IMR-90 (cell line): ENCODE measurements at regions not wholly inside any gene's neighbourhood (a gene's known extent, or its start where the extent isn't known, plus 50 kb on each side); places are given as distances from the start of the nearest gene placed in this dataset.

ENCODE experiments used
- ATAC-seq: fragments of 200-7000 bp; cut with Tn5 transposase; 2 replicates; pipeline ENCODE4 v1.9.1; 2020; ENCODE audit warnings: low read depth, mild to moderate bottlenecking, moderate library complexity
- BruUV-seq: library from RNA; stranded (reverse); fragments of 400-500 nt; replicated peaks from 2 replicates; lab custom pipeline; 2021; lab: Mats Ljungman, UMichigan
- CTCF ChIA-PET: fragments of 300-600 bp; formaldehyde crosslinking; extraction: SDS; loops from one replicate; lab custom pipeline; 2021; ENCODE audit warnings: antibody characterized with exemption; lab: Yijun Ruan, JAX
- POLR2A ChIA-PET: fragments of 300-600 bp; sonication (Branson Sonifier 250); formaldehyde crosslinking; loops from one replicate; lab custom pipeline; 2022; ENCODE audit warnings: antibody characterized with exemption; ENCODE audit not compliant: unreplicated experiment; lab: Charles Lee
- DNase-seq: peaks from one replicate; pipeline ENCODE4 v3.0.0; 2013
- H2AFZ ChIP-seq: replicated peaks from 2 replicates; pipeline ENCODE3; 2013; ENCODE audit warnings: low read length, mild to moderate bottlenecking; ENCODE audit not compliant: poor library complexity
- H2AK5ac ChIP-seq: 2 replicates; pipeline ENCODE4 v1.6.1; 2013; ENCODE audit warnings: low read depth, low read length, inconsistent platforms
- H2AK9ac ChIP-seq: replicated peaks from 2 replicates; pipeline ENCODE3; 2013; ENCODE audit warnings: mild to moderate bottlenecking, low read depth, low read length, moderate library complexity; ENCODE audit not compliant: poor library complexity
- H2BK120ac ChIP-seq: 2 replicates; pipeline ENCODE4 v1.6.1; 2013; ENCODE audit warnings: low read depth, low read length, inconsistent platforms
- H2BK15ac ChIP-seq: 3 replicates; pipeline ENCODE4 v1.6.1; 2013; ENCODE audit warnings: low read depth, low read length, inconsistent platforms
- H2BK20ac ChIP-seq: 2 replicates; pipeline ENCODE4 v1.6.1; 2013; ENCODE audit warnings: low read depth, mild to moderate bottlenecking, inconsistent platforms, low read length, moderate library complexity
- H2BK5ac ChIP-seq: 2 replicates; pipeline ENCODE4 v1.6.1; 2013; ENCODE audit warnings: mild to moderate bottlenecking, low read depth, low read length, inconsistent platforms; ENCODE audit not compliant: poor library complexity, severe bottlenecking
- H3K14ac ChIP-seq: replicated peaks from 2 replicates; pipeline ENCODE4 v1.6.1; 2013; ENCODE audit warnings: low read depth, low read length, inconsistent platforms
- H3K18ac ChIP-seq: 2 replicates; pipeline ENCODE4 v1.6.1; 2013; ENCODE audit warnings: low read depth, low read length, control low read depth
- H3K23ac ChIP-seq: 2 replicates; pipeline ENCODE4 v1.6.1; 2013; ENCODE audit warnings: low read depth, low read length, inconsistent platforms
- H3K27ac ChIP-seq: 2 replicates; pipeline ENCODE4 v1.5.1; 2013; ENCODE audit warnings: mild to moderate bottlenecking, control low read depth, low read length; ENCODE audit not compliant: insufficient read depth
- H3K27me3 ChIP-seq: 2 replicates; pipeline ENCODE4 v1.6.1; 2013; ENCODE audit warnings: low read length; ENCODE audit not compliant: control insufficient read depth, insufficient read depth
- H3K36me3 ChIP-seq: 2 replicates; pipeline ENCODE4 v1.6.1; 2013; ENCODE audit warnings: low read length, mixed read lengths; ENCODE audit not compliant: control insufficient read depth, insufficient read depth
- H3K4ac ChIP-seq: 2 replicates; pipeline ENCODE4 v1.6.1; 2013; ENCODE audit warnings: low read depth, low read length, inconsistent platforms
- H3K4me1 ChIP-seq: 2 replicates; pipeline ENCODE4 v1.6.1; 2013; ENCODE audit warnings: low read length, mixed read lengths; ENCODE audit not compliant: control insufficient read depth, insufficient read depth
- H3K4me2 ChIP-seq: 2 replicates; pipeline ENCODE4 v1.6.1; 2013; ENCODE audit warnings: low read depth, mild to moderate bottlenecking, control low read depth, low read length, moderate library complexity
- H3K4me3 ChIP-seq: 2 replicates; pipeline ENCODE4 v1.5.1; 2013; ENCODE audit warnings: low read depth, mild to moderate bottlenecking, control low read depth, low read length, moderate library complexity; ENCODE audit not compliant: insufficient read depth
- H3K56ac ChIP-seq: 2 replicates; pipeline ENCODE4 v1.6.1; 2013; ENCODE audit warnings: low read length, inconsistent platforms; ENCODE audit not compliant: insufficient read depth; ENCODE audit errors: extremely low read depth
- H3K79me1 ChIP-seq, 2 experiments: 2 replicates each; pipeline ENCODE4 v1.6.1; 2013; ENCODE audit warnings: low read length in 2 of 2, inconsistent platforms in 1 of 2, low read depth in 1 of 2
- H3K9ac ChIP-seq: 2 replicates; pipeline ENCODE4 v1.6.1; 2013; ENCODE audit warnings: low read depth, low read length, control low read depth
- H3K9me1 ChIP-seq: 2 replicates; pipeline ENCODE4 v1.6.1; 2013; ENCODE audit warnings: low read length, inconsistent platforms; ENCODE audit not compliant: insufficient read depth
- H3K9me3 ChIP-seq: 2 replicates; pipeline ENCODE4 v1.6.1; 2013; ENCODE audit warnings: low read length; ENCODE audit not compliant: control insufficient read depth, insufficient read depth
- H4K20me1 ChIP-seq: 2 replicates; pipeline ENCODE4 v1.6.1; 2013; ENCODE audit warnings: low read length, inconsistent platforms; ENCODE audit not compliant: insufficient read depth
- H4K5ac ChIP-seq: 2 replicates; pipeline ENCODE4 v1.6.1; 2013; ENCODE audit warnings: mild to moderate bottlenecking, low read depth, low read length, control low read depth
- H4K8ac ChIP-seq, 2 experiments: 2 replicates each; pipeline ENCODE4 v1.6.1; 2013; ENCODE audit warnings: low read depth in 2 of 2, low read length in 2 of 2, control low read depth in 1 of 2, inconsistent platforms in 1 of 2
- H4K91ac ChIP-seq: 2 replicates; pipeline ENCODE4 v1.6.1; 2013; ENCODE audit warnings: low read depth, low read length, inconsistent platforms; ENCODE audit not compliant: insufficient read depth
- POLR2A ChIP-seq: IDR thresholded peaks from 2 replicates; pipeline ENCODE4 v1.6.1; 2012; ENCODE audit warnings: mild to moderate bottlenecking, low read depth, low read length
- WGBS, 2 experiments: methylation state at CpG; one replicate each; pipeline versions ENCODE4 v1.1.5 to v1.1.7; 2013; ENCODE audit warnings: missing lambda C conversion rate in 2 of 2; ENCODE audit not compliant: insufficient read length in 1 of 2; ENCODE audit errors: extremely low coverage in 2 of 2; 5-methylcytosine and 5-hydroxymethylcytosine counted together
- dilution Hi-C: fragments of 300-500 bp; cut with HindIII; formaldehyde crosslinking; loops from one replicate; pipeline ENCODE4 v1.14.3; 2018; ENCODE audit warnings: low sequenced_read_pairs; ENCODE audit not compliant: unreplicated experiment
- in situ Hi-C: fragments of 300-500 bp; cut with MboI; formaldehyde crosslinking; loops from 3 replicates; pipeline ENCODE4 v1.14.3; 2019; ENCODE audit warnings: low sequenced_read_pairs, inconsistent platforms, mixed read lengths
- intact Hi-C: fragments of 100-400 bp; cut with micrococcal nuclease; formaldehyde crosslinking; loops from 2 replicates; pipeline ENCODE4 v1.10.0; 2022

- Histone ChIP-seq H3K4me1 (no peaks in the 10 kb centered on the region), H4K20me1 (no peaks in the 10 kb centered on the region), H3K79me1 (no peaks in the 10 kb centered on the region), H4K8ac (no peak overlapping the region), H3K4me3 (no peak overlapping the region), H2AFZ (no peak overlapping the region), H3K4me2 (no peak overlapping the region), H3K27me3 (peaks cover 36% of the 10 kb centered on the region), H2BK120ac (no peak overlapping the region), H4K5ac (no peak overlapping the region), H2BK20ac (no peak overlapping the region), H2BK15ac (no peak overlapping the region), H3K9me1 (no peaks in the 10 kb centered on the region), H2AK5ac (no peak overlapping the region), H3K9me3 (no peaks in the 10 kb centered on the region), H3K23ac (no peak overlapping the region), H3K36me3 (no peaks in the 10 kb centered on the region), H2AK9ac (no peak overlapping the region), H3K56ac (no peak overlapping the region), H3K9ac (no peak overlapping the region), H3K27ac (no peak overlapping the region), H4K91ac (no peak overlapping the region), H3K14ac (no peak overlapping the region), H2BK5ac (no peak overlapping the region), H3K4ac (no peak overlapping the region), H3K18ac (no peak overlapping the region)
- in situ Hi-C loops = no loop called here
- no CpG with 5 or more reads among the region's 2 CpGs for WGBS, 2 experiments
- intact Hi-C loops = no loop called here
- peak; percentile 62 for DNase-seq
- no TSS peak for BruUV-seq
- CTCF ChIA-PET = interaction anchor here (0.9 to 1.5 kb wide), 3 partner anchors 10 to 547 kb away, joined by 3 to 6 read pairs (median 3); no protein-coding TSS in a partner anchor
- peak; percentile 24; the same call in 1 of the 2 replicates for ATAC-seq
- dilution Hi-C loops = no loop called here
- POLR2A ChIA-PET = no interaction called here
- TF ChIP-seq POLR2A = no peak
Measured at GRCh38 chr3:193768070-193768394, 175.0 kb downstream of the OPA1 start.
